Uterus (tissue), 3 donors: ENCODE measurements at regions not wholly inside any gene's neighbourhood (a gene's known extent, or its start where the extent isn't known, plus 50 kb on each side); places are given as distances from the start of the nearest gene placed in this dataset. TPM values are rescaled to one million over a fixed set of nuclear protein-coding genes. Genes with fewer than 3 reads are reported as not detected.

Source experiments
- DNase-seq, 2 donors: peaks; one replicate each; pipeline ENCODE4 v3.0.0-alpha.2; 2019 to 2020
- H3K27ac ChIP-seq, 2 donors: fragments of 200-600 bp; sonication (generic); 1 replicate in 1 of 2; 2 replicates in 1 of 2; pipeline ENCODE4 v1.5.1; 2016 to 2018
- H3K27me3 ChIP-seq, 2 donors: fragments of 200-600 bp; sonication (generic); one replicate each; pipeline ENCODE4 v1.5.1; 2018 to 2019; ENCODE audit warnings: control low read depth in 1 of 2
- H3K36me3 ChIP-seq, 2 donors: fragments of 200-600 bp; sonication (generic); one replicate each; pipeline ENCODE4 v1.5.1; 2019; ENCODE audit warnings: control low read depth in 1 of 2
- H3K4me1 ChIP-seq, 2 donors: fragments of 200-600 bp; sonication (generic); one replicate each; pipeline ENCODE4 v1.5.1; 2018 to 2019; ENCODE audit warnings: control low read depth in 1 of 2
- H3K4me3 ChIP-seq, 2 donors: fragments of 200-600 bp; sonication (generic); 1 replicate in 1 of 2; 2 replicates in 1 of 2; pipeline ENCODE4 v1.5.1; 2018 to 2019; ENCODE audit warnings: mild to moderate bottlenecking in 1 of 2
- H3K9me3 ChIP-seq, 2 donors: fragments of 200-600 bp; sonication (generic); one replicate each; pipeline ENCODE4 v1.5.1; 2019; ENCODE audit warnings: control low read depth in 1 of 2
- POLR2A ChIP-seq, 2 donors: fragments of 450-650 bp; IDR thresholded peaks; one replicate each; pipeline ENCODE4 v1.6.1; 2016; ENCODE audit warnings: antibody characterized with exemption in 2 of 2, mild to moderate bottlenecking in 1 of 2, moderate library complexity in 1 of 2
- intact Hi-C: fragments of 100-400 bp; cut with DNase I; formaldehyde crosslinking; loops from one replicate; pipeline ENCODE4 v1.15.1; 2023; ENCODE audit warnings: low total_unique reads
- small RNA-seq: library from RNA; depleted of rRNA; stranded (forward); fragments of <200 nt; gene quantifications from one replicate; pipeline ENCODE3, GENCODE V24; 2016
- TF ChIP-seq, protein P1 (sequence below), 4 experiments: fragments of 200-600 bp in 2 of 4; fragments of 450-650 bp in 2 of 4; sonication (generic) in 2 of 4; IDR thresholded peaks; one replicate each; pipeline ENCODE4 v1.5.1; 2016 to 2019; ENCODE audit warnings: antibody characterized with exemption in 4 of 4, mild to moderate bottlenecking in 2 of 4, moderate library complexity in 1 of 4
- donor health status: DM: yes; HTN: yes; CAD: no.

DNA sequence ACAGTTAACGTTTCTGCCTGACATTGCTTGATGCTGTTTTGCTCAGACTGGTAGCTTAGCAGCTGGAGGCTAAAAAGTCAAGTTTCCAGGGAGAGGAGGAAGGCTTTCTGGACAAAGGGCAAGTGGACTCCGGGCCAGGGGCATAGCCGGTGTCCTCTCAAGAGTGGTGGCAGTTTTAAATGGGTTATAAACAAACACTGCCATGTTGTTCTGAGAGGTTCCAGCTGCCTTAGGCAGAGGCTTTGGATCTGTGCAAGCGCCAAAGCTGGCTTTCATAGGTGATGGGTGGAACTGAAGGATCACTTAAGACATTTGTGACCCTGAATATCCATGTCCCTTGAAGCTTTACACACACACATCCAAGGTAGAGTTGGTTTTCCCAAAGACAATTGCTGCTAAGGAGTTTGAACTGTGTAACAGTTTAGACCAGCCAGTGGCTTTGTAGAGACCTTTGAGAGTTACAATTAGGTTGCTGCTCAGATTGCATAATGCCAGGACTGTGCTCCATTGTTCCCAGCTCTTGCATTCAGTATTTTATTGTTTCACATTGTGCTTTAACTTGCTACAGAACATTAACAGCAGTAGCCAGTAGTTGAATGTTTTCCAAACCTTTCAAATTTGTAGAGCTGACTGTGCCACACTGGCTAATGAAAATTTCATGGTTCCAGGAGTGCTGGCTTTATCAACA lies 54.1 kb upstream of the AP1S2 start:
- Histone ChIP-seq H3K36me3 (no peaks in the 10 kb centered on the region), H3K27ac (no peak overlapping the region), H3K9me3 (no peaks in the 10 kb centered on the region), H3K4me1 (no peaks in the 10 kb centered on the region), H3K4me3 (no peak overlapping the region), H3K27me3 (no peaks in the 10 kb centered on the region)
- intact Hi-C loops, result no loop called here
- no peak for TF ChIP-seq POLR2A (IDR thresholded peaks at IDR 0.05)
- TF ChIP-seq, protein P1, sequence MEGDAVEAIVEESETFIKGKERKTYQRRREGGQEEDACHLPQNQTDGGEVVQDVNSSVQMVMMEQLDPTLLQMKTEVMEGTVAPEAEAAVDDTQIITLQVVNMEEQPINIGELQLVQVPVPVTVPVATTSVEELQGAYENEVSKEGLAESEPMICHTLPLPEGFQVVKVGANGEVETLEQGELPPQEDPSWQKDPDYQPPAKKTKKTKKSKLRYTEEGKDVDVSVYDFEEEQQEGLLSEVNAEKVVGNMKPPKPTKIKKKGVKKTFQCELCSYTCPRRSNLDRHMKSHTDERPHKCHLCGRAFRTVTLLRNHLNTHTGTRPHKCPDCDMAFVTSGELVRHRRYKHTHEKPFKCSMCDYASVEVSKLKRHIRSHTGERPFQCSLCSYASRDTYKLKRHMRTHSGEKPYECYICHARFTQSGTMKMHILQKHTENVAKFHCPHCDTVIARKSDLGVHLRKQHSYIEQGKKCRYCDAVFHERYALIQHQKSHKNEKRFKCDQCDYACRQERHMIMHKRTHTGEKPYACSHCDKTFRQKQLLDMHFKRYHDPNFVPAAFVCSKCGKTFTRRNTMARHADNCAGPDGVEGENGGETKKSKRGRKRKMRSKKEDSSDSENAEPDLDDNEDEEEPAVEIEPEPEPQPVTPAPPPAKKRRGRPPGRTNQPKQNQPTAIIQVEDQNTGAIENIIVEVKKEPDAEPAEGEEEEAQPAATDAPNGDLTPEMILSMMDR (IDR thresholded peaks at IDR 0.05), result no peak
- DNase-seq, result no peak

DNA sequence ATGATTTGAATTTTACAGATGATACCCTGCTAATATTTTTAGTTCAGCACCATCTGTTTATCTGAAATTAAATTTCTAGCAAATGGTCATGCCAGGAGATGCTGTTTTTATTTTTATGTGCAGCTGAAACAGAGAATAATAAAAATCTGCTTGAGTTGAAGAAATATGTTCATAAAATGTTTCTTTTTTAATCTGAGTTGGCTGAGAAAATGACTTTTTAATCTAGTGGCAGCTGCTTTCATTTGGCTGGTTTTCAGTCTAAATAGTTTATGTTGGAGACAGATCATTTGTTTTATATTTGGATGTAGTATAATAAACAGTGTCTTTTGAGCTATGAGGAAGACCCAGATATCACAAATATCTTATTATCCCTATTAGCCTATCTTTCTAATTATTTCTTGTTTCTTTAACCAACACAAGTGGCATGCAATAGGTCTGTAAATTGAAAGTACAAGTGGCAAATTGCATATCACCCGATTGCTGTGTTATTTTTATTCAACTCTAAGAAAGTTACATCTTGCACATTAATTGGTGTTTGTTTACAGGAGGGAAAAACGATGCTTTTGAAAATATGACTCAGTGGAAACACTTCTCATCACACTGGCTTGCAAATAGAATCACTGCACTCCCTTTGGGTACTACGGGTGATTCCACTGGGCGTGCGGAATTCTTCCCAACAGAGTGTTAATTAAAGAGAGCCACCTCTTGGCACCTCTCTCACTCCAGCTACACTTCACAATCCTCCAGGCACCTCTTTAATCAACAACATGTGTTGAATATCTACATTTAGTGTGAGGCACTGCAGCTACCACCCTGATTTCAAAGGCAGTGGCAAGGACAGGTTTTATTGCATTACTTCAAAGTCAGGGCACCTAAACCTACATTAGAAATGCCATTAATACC lies 51.7 kb upstream of the AP1S2 start:
- H3K4me1 ChIP-seq, result no peaks in the 10 kb centered on the region
- TF ChIP-seq POLR2A (IDR thresholded peaks at IDR 0.05), result no peak
- TF ChIP-seq, protein P1 (IDR thresholded peaks at IDR 0.05), result no peak
- no peaks in the 10 kb centered on the region for H3K27me3 ChIP-seq
- no peak overlapping the region for H3K27ac ChIP-seq
- no peaks in the 10 kb centered on the region for H3K9me3 ChIP-seq
- intact Hi-C loops, result no loop called here
- no peak overlapping the region for H3K4me3 ChIP-seq
- DNase-seq, result no peak
- H3K36me3 ChIP-seq, result no peaks in the 10 kb centered on the region

Small RNAs in the stretch of these regions (small RNA-seq; reads per million reads assigned to genes)
- not detected for gene RNU5F-7P
